OCI-LY7 (cell line): ENCODE measurements at regions not wholly inside any gene's neighbourhood (a gene's known extent, or its start where the extent isn't known, plus 50 kb on each side); places are given as distances from the start of the nearest gene placed in this dataset.

Experiments used
- EZH2phosphoT487 ChIP-seq: fragments of 200-600 bp; sonication (generic); IDR thresholded peaks from 2 replicates; pipeline ENCODE4 v1.6.1; 2018; ENCODE audit warnings: low read depth, borderline replicate concordance, mild to moderate bottlenecking, mixed run types, antibody characterized with exemption, low read length, moderate library complexity, mixed read lengths
- TF ChIP-seq, protein P1 (sequence below): fragments of 200-600 bp; sonication (generic); conservative IDR thresholded peaks from 2 replicates; pipeline ENCODE4 v1.5.1; 2014; ENCODE audit warnings: mild to moderate bottlenecking, antibody characterized with exemption, low read length, moderate library complexity, mixed read lengths

DNA sequence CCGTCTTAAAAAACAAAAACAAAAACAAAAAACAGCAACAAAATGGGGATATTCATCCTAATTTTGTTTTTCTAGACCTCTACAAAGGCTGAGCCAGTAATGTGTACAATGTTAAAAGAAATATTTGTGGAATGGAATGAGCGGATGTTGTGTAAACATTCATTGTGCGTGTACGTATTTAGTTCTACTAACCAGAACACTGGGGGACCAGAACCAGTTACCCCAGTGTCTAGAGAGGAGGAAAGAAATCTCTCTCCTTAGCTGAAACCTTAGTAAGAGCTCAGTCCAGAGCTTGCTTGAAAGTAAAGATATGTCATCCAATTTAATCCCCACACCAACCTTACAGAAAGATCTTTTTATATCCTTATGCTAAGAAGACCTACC, 106.7 kb upstream of the CPEB4 start:
- TF ChIP-seq, protein P1, sequence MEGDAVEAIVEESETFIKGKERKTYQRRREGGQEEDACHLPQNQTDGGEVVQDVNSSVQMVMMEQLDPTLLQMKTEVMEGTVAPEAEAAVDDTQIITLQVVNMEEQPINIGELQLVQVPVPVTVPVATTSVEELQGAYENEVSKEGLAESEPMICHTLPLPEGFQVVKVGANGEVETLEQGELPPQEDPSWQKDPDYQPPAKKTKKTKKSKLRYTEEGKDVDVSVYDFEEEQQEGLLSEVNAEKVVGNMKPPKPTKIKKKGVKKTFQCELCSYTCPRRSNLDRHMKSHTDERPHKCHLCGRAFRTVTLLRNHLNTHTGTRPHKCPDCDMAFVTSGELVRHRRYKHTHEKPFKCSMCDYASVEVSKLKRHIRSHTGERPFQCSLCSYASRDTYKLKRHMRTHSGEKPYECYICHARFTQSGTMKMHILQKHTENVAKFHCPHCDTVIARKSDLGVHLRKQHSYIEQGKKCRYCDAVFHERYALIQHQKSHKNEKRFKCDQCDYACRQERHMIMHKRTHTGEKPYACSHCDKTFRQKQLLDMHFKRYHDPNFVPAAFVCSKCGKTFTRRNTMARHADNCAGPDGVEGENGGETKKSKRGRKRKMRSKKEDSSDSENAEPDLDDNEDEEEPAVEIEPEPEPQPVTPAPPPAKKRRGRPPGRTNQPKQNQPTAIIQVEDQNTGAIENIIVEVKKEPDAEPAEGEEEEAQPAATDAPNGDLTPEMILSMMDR: no peak
- TF ChIP-seq EZH2phosphoT487: no peak
